B cell (primary cell): ENCODE measurements at regions not wholly inside any gene's neighbourhood (a gene's known extent, or its start where the extent isn't known, plus 50 kb on each side); places are given as distances from the start of the nearest gene placed in this dataset.

Experiments
- EZH2 ChIP-seq: IDR thresholded peaks from 2 replicates; pipeline ENCODE4 v1.6.1; 2012; ENCODE audit warnings: borderline replicate concordance, low read depth, mild to moderate bottlenecking, moderate library complexity, low read length; ENCODE audit not compliant: insufficient read depth, poor library complexity, severe bottlenecking
- TF ChIP-seq, protein P1 (sequence below): fragments of 200-600 bp; IDR thresholded peaks from one replicate; pipeline ENCODE4 v1.8.0; 2022; ENCODE audit warnings: antibody characterized with exemption, mild to moderate bottlenecking

DNA sequence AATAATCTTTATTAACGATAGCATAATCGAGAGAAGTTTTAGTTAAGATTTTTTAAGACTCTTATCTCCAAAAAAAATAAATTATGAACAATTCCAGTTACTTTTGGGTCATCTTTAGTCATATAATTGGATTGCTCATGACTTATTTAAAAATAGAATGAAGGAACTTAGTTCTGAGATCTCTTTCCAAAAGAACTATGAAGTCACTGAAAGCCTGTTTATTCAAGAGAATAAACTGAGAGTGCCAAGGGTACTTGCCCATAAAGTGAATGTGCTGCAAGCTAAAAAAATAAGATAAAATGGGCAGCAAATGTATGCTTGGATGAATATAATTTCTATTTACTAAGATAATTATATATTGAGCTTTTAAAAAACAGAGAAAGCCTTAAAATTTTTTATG, 176.5 kb upstream of the PLSCR5 start:
- TF ChIP-seq, protein P1, sequence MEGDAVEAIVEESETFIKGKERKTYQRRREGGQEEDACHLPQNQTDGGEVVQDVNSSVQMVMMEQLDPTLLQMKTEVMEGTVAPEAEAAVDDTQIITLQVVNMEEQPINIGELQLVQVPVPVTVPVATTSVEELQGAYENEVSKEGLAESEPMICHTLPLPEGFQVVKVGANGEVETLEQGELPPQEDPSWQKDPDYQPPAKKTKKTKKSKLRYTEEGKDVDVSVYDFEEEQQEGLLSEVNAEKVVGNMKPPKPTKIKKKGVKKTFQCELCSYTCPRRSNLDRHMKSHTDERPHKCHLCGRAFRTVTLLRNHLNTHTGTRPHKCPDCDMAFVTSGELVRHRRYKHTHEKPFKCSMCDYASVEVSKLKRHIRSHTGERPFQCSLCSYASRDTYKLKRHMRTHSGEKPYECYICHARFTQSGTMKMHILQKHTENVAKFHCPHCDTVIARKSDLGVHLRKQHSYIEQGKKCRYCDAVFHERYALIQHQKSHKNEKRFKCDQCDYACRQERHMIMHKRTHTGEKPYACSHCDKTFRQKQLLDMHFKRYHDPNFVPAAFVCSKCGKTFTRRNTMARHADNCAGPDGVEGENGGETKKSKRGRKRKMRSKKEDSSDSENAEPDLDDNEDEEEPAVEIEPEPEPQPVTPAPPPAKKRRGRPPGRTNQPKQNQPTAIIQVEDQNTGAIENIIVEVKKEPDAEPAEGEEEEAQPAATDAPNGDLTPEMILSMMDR, result no peak
- no peak for TF ChIP-seq EZH2
